RKO (cell line): ENCODE measurements at regions not wholly inside any gene's neighbourhood (a gene's known extent, or its start where the extent isn't known, plus 50 kb on each side); places are given as distances from the start of the nearest gene placed in this dataset.
"Not testable (repeated sequence)": the region's sequence is repeated elsewhere in the genome, so short reads cannot be mapped to it uniquely, and the experiment has no call there.

Experiments
- DNase-seq: peaks from one replicate; pipeline ENCODE4 v3.0.0-alpha.2; 2016; ENCODE audit warnings: low spot score

DNA sequence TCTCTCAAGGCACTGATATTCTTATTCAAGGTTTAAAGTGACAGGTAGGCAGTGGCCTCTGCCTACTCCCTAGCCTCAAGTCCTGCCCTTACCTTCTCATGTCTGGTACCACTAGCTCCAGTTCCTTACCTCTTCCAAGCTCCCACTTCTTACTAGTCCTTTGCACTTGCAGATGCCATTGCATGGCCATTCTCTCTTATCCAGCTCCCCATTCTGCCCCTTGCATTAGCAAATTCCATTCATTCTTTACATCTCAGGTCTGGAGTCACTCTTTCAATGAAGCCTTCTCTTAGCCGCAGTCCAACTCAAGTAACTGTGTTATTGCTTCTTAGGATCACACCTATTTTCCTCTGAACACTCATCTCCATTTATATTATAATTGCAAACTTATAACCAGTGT lies 807.1 kb downstream of the EDEM1 start:
- no peak for DNase-seq

DNA sequence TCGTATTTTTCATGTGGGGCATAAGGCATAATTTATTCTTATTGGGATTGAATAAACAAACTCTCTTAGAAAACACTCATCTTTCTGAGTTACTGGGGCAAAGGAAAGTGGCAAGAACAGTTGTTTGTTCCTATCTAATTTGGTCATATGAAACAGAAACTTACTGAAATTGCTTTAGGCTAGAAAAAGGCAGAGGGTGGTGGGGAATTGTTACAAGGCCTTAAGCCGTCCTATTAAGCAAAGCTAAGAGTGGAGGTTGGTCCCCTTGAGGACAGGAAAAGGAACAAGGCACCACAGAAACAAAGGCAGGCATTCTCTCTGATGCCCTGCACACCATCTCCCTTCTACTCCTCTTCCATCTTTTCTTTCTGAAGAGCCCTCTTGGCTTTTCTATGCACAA lies 830.9 kb downstream of the EDEM1 start:
- DNase-seq = no peak

DNA sequence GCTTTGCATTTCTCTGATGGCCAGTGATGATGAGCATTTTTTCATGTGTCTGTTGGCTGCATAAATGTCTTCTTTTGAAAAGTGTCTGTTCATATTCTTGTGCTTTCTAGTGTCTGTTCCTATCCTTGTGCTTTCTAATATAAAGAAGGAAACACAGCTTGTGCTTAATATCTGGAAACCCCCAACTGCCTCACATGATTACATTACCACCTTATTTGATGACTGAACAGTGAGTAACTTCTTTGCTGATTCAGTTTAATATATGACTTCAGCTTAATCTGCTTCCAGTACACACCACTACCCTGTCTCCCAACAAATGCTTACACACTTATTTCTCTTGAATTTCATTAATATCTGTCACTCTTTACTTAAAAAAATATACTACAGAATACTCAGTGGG lies 835.1 kb downstream of the EDEM1 start:
- no peak for DNase-seq

DNA sequence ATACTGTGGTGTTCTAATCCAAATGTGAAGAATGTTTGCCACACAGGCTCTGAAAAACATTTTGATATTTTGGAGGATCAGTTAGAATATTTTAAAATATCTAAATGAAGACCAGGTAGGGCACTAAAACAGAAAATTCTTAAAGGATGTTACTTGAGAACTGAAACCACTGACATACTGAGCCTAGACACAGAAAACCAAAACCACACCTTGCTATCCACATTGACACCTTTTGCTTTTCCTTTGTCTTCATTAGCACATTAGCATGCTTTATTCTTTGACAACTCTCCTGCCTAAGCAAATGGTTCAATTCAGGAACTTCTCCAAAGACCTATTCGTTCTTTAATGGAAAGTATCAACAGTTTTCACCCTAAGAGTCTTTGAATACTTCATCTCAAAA lies 835.9 kb upstream of the GRM7 start:
- no peak for DNase-seq

DNA sequence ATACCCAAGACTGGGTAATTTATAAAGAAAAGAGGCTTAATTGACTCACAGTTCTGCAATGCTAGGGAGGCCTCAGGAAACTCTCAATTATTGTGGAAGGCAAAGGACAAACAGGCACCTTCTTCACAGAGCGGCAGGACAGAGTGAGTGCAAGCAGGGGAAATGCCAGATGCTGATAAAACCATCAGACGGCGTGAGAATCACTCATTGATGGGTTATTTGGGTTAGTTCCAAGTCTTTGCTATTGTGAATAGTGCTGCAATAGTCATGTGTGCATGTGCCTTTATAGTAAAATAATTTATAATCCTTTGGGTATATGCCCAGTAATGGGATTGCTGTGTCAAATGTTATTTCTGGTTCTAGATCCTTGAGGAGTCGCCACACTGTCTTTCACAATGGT lies 830.3 kb upstream of the GRM7 start:
- not testable (repeated sequence) for DNase-seq

DNA sequence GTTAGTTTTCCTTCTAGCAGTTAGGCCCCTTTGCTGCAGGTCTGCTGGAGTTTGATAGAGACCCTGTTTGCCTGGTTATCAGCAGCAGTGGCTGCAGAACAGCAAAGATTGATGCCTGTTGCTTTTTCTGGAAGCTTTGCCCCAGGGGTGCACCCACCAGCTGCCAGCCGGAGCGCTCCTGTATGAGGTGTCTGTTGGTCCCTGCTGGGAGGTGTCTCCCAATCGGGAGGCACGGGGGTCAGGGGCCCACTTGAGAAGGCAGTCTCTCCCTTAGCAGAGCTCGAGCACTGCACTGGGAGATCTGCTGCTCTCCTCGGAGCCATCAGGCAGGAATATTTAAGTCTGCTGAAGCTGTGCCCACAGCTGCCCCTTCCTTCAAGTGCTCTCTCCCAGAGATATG lies 825.3 kb upstream of the GRM7 start:
- DNase-seq = no peak

DNA sequence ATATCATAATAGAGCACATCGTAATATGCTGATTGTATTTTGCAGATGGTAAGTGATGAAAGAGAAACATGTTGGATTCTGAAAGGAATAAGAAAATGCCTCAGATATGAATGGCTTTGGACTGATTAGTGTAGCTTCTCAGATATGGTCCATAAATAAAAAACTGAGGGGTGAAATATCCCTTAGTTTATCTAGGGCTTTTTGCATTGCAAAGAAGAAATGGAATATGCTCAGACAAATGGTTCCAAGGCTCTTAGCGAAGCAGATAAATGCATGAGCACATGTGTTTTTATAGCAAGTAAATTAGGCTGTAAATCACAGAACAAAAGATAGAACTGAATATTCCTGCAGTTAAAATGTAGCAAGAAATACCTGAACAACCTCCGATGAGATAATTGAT lies 820.9 kb upstream of the GRM7 start:
- DNase-seq = no peak

DNA sequence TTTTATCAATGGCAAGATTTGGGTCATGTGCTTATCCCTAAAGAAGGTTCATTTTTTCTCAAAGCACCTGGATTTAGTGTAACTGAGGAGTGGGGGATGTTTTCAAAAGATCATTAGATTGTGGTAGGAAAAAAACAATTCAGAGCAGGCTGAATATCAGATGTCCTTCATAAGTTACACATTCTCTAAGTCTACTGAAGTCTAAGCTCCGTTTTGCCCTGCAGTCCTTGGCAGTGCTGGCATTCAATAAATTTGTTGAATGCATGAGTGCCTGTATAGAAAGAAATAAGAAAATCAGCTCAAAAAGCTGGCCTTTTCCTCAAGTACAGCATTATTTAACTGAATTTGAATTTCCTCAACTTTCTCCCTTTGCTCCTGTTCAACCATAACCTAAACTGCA lies 819.0 kb upstream of the GRM7 start:
- DNase-seq = no peak

DNA sequence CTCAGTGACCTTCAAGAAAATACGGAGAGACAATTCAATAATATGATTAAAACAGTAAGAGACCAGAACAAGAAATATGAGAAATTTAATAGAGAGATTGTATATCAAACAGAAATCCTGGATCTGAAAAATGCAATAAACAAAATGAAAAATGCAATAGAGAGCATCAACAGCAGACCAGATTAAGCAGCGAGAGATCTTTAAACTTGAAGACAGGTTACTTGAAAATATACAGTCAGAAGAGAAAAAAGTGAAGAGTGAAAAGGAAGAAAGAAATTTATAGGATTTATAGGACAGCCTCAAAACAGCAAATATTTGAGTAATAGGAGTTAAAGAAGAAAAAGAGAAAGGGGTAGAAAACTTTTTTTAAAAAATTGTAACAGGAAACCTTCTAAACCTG lies 813.9 kb upstream of the GRM7 start:
- DNase-seq = no peak

DNA sequence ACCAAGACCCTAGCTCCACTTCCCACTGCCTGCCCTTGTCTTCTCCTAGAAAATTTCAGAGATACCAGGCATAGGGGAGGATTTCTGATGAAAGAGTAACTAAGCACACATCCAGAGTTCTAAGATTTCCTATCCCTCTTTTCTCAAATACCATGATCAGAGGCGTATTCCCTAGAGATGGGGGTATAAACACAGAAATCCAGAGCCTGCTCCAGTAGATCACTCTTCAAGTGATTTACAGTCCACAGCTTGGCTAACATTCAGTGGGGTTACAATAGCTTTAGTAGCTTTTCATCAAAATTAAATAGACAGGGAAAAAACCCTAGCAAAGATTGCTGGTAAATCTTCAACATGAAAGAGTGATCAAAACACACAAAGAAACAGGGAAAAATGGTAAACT lies 800.7 kb upstream of the GRM7 start:
- no peak for DNase-seq

DNA sequence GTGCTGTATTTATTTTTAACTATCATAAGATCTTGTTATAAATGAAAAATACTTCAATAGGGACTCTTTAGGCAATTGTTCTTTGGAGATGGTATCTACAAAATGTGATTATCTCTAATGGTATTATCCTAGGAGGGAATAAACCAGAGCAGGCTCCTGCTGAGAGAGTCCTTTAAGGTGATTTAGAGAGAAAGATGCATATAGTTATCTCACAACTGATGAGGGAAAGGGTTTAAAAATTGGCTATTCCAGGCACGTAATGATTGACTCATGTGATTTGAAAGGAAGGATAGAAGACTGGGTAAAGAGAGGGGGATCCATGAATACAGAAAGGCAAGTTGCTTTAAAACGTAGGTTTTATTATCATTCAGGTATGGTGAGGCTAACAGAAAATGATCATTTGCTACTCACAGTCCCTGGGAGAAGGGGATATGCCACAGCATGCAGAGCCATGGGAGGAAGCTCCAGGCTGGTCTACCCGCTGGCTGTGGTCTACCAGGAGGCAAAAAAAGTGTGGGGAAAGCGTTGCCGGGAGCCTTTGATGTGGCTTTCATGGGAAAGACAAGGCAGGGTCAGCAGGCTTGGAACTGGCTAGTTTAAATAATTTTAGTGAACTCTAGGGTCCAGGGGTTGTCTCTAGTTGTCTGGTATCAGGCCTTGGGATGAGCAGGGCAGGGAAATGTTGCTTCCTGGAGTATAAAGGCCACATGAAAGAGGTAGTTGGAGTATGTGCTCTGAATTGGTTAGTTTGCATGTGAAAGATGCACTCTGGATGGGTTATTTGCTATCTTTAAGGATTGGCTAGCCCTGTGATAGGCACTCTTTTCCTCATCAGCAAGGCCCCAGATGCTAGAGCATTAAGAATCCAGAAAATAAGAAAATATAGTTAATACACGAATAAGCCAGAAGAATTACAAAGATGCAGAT lies 798.4 kb upstream of the GRM7 start:
- DNase-seq = no peak

DNA sequence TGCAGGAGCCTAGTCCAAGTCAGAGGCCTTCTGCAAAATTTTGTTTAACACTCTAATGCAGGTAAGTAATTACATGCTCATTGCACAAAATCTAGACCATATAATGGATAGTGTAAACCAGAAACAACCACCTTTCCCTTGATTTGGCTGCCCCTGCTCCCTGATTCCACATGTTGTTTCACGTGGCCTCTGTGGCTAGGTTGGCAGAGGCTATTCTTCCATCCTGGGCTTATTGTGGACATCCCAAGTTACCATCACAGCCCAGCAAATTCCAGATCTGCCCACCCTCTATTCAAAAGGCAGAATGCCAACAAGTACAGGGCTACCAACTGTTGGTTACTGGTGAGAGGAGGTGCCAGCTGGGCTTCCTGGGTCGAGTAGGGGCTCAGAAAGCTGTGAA lies 794.5 kb upstream of the GRM7 start:
- no peak for DNase-seq

DNA sequence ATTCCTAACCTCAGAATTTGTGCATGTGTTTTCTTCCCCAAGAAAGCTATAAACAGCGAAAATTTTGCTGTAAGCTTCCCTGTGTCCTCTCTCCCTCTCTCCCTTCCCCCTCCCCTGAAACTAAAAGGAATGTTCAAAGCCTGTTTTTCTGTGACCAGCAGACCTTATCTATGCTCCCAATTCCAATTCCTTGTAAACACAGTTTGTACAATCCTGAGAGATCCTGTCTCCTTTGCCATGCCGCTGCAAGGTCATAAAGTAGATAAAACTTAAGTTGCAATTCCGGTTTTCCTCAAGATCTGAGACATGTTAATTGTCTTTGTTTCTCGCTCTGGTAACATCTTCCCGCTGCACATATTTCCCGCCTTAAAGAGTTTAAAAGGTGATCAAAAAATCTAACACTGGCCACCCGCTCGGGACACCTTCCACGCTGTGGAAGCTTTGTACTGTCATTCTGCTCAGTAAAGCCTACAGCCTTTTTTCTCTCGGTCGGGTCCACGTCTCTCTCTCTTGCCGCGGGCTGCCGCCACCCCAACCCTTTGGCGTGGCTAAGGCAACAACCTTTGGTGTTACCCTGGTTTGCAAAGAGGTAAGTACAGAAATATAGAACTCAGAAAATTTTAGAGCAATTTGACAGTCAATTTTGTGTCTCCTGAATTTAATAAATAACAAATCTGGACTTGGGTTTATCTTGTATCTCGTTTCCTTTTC lies 793.9 kb upstream of the GRM7 start:
- not testable (repeated sequence) for DNase-seq

DNA sequence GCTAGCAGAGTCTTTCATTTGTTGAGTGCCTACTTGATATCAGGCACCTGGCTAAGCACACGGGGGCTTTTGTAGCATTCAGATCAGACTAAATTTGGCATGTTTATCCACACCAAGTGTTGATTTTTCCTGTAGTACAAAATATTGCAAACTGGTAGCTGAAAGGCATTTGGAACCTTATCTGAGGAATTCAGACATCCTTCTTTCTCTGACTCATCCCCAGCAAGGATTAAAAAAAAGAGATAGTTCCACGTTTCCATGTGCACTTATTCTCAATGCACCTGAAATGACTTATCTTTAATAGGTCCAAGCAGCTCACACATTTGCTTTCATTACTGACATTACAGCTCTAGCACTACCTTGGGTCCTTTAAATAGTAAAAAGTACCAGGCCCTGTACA lies 786.0 kb upstream of the GRM7 start:
- DNase-seq = no peak

DNA sequence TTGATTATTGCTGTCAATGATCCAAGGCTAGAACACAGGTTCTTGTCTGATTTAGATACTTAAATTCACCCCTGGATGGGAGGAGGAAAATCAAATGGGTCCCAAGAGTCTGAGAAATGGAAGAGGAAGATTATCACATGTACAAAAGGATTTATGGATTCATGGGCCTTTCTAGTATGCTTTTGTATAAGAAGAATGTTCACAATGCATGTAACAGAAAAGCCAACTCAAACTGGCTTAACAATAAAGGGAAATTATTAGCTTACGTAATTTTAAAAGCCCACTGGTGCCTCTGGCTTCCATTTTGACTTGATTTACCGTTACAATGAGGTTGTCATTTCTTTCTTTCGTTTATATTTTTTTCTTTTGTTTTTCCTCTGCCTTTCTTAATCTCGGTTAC lies 782.5 kb upstream of the GRM7 start:
- DNase-seq = no peak

DNA sequence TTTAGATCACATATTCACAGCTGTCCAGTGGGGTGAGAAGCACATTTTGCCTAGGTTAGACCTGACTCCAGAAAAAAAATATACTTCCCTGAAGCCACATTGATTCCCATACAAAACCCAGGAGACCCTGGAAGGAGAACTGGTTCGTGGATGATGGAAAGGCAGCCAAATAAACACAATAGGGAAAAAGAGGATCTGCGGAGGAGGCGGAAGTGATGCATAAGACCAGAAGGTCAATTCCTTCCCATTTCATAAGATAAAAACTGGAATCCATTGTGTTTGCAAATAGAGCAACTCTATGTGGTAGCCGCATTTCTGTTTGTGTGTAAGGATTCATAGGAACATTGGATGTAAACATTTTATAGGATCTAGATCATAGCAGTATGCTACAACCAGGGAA lies 781.9 kb upstream of the GRM7 start:
- no peak for DNase-seq

DNA sequence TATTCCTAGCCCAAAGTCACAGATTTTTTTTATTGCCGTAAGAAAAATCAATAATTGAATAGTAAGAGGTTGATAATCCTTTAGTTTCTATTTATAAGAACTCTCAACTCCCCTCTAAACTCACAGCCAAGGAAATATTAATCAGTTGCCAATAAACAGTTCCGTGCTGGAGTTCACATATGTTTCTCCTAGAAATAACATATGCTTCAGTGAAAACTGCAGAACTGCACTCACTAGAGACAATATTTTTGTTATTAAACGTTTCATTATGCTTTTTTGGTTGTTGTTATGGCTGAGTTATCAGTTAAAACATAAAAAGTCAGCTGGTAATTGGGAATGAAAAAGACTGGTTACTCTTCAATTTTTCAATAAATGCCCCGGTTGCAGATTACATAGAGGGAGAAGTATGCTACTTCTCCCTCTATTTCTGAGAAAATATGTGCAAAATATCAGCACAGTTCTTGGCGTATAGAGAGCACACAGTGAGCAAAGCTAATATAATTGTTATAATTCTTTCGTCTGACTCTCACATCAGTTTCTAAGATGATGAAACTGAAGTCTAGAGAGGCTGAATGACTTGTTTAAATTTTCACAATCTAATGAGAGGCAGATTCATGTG lies 781.2 kb upstream of the GRM7 start:
- no peak for DNase-seq

DNA sequence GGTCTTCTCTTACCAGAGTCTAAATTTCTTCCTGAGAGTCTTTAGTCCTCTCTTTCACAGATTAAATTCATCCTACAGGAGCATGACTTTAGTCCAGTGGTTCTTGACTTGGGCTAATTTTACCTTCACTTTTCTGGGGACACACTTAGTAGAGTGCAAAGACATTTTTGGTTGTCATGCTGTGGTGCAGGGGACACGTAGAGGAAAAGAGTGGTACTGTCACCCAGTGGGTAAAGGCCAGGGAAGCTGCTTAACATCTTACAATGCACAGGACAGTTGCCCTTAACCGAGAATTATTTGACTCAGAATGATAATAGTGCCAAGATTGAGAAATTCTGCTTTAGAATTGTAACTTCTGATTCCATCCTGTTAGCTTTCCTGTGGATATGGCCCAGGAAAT lies 772.5 kb upstream of the GRM7 start:
- no peak for DNase-seq

DNA sequence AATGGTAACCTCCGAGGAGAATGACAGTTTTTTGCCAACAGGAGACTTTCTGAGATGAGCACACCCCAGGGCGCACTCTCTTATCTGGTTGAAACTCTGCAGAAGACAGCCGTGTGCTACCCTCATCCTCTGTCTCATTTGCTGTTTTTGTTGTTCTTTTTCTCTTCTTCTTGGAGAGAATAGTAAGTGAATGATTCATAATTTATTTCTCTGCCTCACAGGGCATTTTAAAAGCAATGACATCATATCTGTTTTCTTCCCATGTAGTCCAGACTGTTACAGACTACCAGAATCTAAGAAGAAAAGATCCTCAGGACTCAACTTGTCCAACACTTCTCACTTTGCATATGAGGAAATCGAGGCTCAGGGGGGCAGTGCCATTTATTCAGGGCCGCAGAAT lies 771.1 kb upstream of the GRM7 start:
- no peak for DNase-seq

DNA sequence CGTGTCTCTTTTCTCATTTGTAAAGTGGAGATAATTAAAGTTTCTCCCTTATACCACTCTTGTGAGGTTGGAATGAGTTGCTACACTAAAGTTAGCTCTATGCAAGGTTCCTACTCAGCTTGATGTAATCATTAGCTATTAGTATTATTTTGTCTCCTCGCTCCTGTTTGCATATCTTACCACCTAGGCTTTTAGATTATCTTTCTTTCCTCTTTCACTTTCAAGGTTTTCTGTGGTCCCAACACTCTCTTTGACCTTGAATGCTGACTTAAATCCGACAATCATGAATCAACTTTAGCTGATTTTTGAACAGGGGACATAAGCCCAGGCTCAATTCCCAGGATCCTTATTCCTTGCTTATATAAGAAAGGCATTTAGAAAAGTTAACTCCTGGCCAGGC lies 769.7 kb upstream of the GRM7 start:
- DNase-seq = no peak

DNA sequence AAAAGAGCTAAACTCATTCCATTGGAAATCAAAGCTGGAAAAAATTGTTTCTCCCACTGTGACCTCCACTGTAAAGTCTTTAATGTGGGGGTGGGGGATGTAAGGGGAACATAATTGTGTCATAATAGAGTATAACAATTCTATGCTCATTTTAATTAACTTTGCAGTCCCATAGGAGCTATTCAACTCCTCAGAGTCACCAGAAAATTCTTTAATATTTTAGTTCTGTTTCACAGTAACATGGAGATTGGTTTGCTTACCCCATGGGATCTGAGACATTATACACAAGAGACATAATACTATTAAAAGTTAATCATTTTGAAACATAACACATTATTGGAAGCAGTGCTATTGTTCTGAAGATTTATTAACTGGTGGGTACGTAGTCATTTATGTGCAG lies 765.9 kb upstream of the GRM7 start:
- no peak for DNase-seq

DNA sequence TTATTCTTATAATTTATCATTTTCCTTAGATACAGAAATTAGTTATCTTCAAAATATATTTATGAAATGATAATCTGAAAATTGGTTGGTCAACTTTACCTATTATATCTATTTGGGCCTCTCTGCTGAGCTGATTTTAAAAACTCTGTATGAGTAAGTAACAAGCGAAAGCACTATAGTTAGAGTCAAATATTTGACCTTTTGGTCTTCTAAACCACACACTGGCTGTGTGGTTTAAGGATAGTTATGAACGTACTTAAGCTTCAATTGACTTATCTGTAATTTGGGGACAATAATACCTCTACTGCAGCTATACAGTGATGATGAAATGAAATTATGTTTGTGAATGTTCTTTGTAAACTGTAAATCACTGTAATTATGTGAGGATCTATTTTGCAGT lies 763.9 kb upstream of the GRM7 start:
- no peak for DNase-seq

DNA sequence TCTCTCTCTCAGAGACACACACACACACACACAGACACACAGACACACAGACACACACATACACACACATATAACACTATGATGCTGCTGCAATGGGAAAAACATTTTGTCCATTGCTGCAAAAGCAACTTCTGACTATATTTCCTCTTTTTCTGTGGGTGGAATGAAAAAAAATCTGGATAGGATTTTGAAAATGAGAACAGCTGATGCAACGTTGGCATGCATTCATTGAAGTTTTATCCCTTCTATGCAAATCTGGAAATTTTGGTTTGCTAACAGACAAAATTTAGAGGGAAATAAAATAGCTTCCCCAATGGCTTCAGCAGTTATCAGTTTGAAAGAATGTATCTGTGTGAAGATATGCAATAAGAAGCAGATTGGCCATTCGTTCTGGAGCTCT lies 763.4 kb upstream of the GRM7 start:
- no peak for DNase-seq
